IPS DF 4.7 (cell line): ENCODE measurements at regions not wholly inside any gene's neighbourhood (a gene's known extent, or its start where the extent isn't known, plus 50 kb on each side); places are given as distances from the start of the nearest gene placed in this dataset.
"Not testable (repeated sequence)": the region's sequence is repeated elsewhere in the genome, so short reads cannot be mapped to it uniquely, and the experiment has no call there.

Source experiments
- DNase-seq: peaks from one replicate; pipeline ENCODE4 v3.0.0-alpha.2; 2013; ENCODE audit warnings: low spot score; ENCODE audit errors: extremely low read depth

GRCh38 chr2:111251711-111252110, 131.0 kb downstream of the BCL2L11 start:
- no peak for DNase-seq

GRCh38 chr2:111252436-111252835, 131.7 kb downstream of the BCL2L11 start:
- DNase-seq: no peak

- not testable (repeated sequence) for DNase-seq
These were observed 134.2 kb downstream of the BCL2L11 start for GRCh38 chr2:111254916-111255315.

GRCh38 chr2:111256628-111257027, 135.9 kb downstream of the BCL2L11 start:
- not testable (repeated sequence) for DNase-seq

- DNase-seq: not testable (repeated sequence)
These were observed 136.9 kb downstream of the BCL2L11 start for GRCh38 chr2:111257607-111258006.

GRCh38 chr2:111258318-111258717, 137.6 kb downstream of the BCL2L11 start:
- not testable (repeated sequence) for DNase-seq

- DNase-seq: not testable (repeated sequence)
These were observed 142.1 kb downstream of the BCL2L11 start for GRCh38 chr2:111262627-111263379.

- not testable (repeated sequence) for DNase-seq
These were observed 142.8 kb downstream of the BCL2L11 start for GRCh38 chr2:111263380-111264017.

GRCh38 chr2:111264956-111265355, 144.2 kb downstream of the BCL2L11 start:
- DNase-seq: not testable (repeated sequence)

- DNase-seq: not testable (repeated sequence)
These were observed 145.8 kb downstream of the BCL2L11 start for GRCh38 chr2:111266556-111266955.

GRCh38 chr2:111267038-111267437, 146.3 kb downstream of the BCL2L11 start:
- not testable (repeated sequence) for DNase-seq

GRCh38 chr2:111269761-111270323, 149.1 kb downstream of the BCL2L11 start:
- not testable (repeated sequence) for DNase-seq

- DNase-seq: not testable (repeated sequence)
These were observed 149.9 kb downstream of the BCL2L11 start for GRCh38 chr2:111270569-111270968.

- DNase-seq: not testable (repeated sequence)
These were observed 151.1 kb downstream of the BCL2L11 start for GRCh38 chr2:111271647-111272304.

- DNase-seq: not testable (repeated sequence)
These were observed 152.3 kb downstream of the BCL2L11 start for GRCh38 chr2:111273007-111273406.

GRCh38 chr2:111275047-111275853, 154.5 kb downstream of the BCL2L11 start:
- DNase-seq: not testable (repeated sequence)

- not testable (repeated sequence) for DNase-seq
These were observed 155.1 kb downstream of the BCL2L11 start for GRCh38 chr2:111275854-111276171.

- not testable (repeated sequence) for DNase-seq
These were observed 157.4 kb downstream of the BCL2L11 start for GRCh38 chr2:111278133-111278532.

GRCh38 chr2:111280709-111281286, 160.1 kb downstream of the BCL2L11 start:
- not testable (repeated sequence) for DNase-seq

- not testable (repeated sequence) for DNase-seq
These were observed 161.4 kb downstream of the BCL2L11 start for GRCh38 chr2:111282162-111282561.
